NB4 (cell line): ENCODE measurements at regions not wholly inside any gene's neighbourhood (a gene's known extent, or its start where the extent isn't known, plus 50 kb on each side); places are given as distances from the start of the nearest gene placed in this dataset.

ENCODE experiments used
- MAX ChIP-seq: IDR thresholded peaks from 2 replicates; pipeline ENCODE4 v1.6.1; 2011; ENCODE audit warnings: low read depth, low read length
- MYC ChIP-seq: IDR thresholded peaks from 2 replicates; pipeline ENCODE4 v1.6.1; 2011; ENCODE audit warnings: low read depth, low read length
- POLR2A ChIP-seq: IDR thresholded peaks from 2 replicates; pipeline ENCODE4 v1.6.1; 2011; ENCODE audit warnings: mild to moderate bottlenecking; ENCODE audit not compliant: insufficient read length; ENCODE audit errors: extremely low read depth
- TF ChIP-seq, protein P1 (sequence below): IDR thresholded peaks from one replicate; pipeline ENCODE4 v1.5.1; 2012; ENCODE audit warnings: low read depth, low read length

GRCh38 chrX:43018031-43018430, 240.1 kb upstream of the PPP1R2C start:
- TF ChIP-seq POLR2A (no peak), MAX (no peak), MYC (no peak)
- TF ChIP-seq, protein P1, sequence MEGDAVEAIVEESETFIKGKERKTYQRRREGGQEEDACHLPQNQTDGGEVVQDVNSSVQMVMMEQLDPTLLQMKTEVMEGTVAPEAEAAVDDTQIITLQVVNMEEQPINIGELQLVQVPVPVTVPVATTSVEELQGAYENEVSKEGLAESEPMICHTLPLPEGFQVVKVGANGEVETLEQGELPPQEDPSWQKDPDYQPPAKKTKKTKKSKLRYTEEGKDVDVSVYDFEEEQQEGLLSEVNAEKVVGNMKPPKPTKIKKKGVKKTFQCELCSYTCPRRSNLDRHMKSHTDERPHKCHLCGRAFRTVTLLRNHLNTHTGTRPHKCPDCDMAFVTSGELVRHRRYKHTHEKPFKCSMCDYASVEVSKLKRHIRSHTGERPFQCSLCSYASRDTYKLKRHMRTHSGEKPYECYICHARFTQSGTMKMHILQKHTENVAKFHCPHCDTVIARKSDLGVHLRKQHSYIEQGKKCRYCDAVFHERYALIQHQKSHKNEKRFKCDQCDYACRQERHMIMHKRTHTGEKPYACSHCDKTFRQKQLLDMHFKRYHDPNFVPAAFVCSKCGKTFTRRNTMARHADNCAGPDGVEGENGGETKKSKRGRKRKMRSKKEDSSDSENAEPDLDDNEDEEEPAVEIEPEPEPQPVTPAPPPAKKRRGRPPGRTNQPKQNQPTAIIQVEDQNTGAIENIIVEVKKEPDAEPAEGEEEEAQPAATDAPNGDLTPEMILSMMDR, result no peak
